ENCODE measurements at regions not wholly inside any gene's neighbourhood (a gene's known extent, or its start where the extent isn't known, plus 50 kb on each side); places are given as distances from the start of the nearest gene placed in this dataset.

DNA sequence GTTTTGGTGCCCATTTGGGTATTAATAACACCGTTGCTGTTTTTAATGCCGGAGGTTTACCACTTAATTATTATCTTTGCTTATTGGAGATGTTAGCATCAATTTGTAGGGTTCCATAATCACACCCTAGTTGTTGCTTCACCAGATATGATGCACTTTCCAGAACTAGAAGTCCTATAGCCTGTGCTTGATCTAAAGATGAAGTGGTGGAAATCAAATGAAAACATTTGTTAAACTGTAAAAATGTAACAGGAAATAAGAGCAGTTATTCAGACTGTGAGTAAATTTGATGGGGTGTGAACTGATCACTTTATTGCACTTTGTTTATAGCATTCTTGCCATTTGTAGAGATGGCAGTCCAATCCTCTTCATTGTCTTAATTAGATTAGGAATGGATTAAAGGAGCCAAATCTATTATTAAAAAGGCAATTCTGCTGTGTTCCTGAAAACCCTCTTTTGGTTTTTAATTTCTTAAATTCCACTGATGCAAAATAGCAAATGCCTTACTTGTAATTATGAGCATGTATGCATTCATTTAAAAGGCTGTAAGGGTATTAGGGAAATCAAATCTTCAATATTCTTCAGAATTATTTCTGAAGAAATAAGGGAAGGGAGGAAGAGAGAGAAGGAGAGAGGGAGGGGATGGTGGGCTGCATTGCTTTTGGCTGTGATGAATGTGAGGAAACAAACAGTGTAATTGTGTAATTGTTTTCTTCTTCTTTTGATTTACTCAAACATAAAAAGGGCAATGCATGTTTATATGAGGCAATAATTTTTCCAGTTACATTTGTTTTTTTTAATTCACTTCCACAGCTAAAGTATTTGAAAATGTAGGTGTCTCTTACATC, 675.2 kb upstream of the WWC1 start:
- no peak for DNase-seq
- Mint-ChIP-seq H3K9me3 (no peaks in the 10 kb centered on the region), H3K36me3 (ENCODE audit: low read depth) (peaks cover 2% of the 10 kb centered on the region), H3K27me3 (ENCODE audit: insufficient read depth) (no peaks in the 10 kb centered on the region), H3K4me1 (peaks cover 34% of the 10 kb centered on the region), H3K4me3 (no peak overlapping the region), H3K27ac (no peak overlapping the region)
- no peak overlapping the region for H3K27ac ChIP-seq (ENCODE audit: low read depth, low read length)
- 45% methylated on average over 2 of the region's 2 CpGs; no CpG with 5 or more reads in 1 of the 2 experiments for WGBS, 2 experiments (ENCODE audit: insufficient coverage in 1 of 2, insufficient read length in 1 of 2)
- TF ChIP-seq, protein P1, sequence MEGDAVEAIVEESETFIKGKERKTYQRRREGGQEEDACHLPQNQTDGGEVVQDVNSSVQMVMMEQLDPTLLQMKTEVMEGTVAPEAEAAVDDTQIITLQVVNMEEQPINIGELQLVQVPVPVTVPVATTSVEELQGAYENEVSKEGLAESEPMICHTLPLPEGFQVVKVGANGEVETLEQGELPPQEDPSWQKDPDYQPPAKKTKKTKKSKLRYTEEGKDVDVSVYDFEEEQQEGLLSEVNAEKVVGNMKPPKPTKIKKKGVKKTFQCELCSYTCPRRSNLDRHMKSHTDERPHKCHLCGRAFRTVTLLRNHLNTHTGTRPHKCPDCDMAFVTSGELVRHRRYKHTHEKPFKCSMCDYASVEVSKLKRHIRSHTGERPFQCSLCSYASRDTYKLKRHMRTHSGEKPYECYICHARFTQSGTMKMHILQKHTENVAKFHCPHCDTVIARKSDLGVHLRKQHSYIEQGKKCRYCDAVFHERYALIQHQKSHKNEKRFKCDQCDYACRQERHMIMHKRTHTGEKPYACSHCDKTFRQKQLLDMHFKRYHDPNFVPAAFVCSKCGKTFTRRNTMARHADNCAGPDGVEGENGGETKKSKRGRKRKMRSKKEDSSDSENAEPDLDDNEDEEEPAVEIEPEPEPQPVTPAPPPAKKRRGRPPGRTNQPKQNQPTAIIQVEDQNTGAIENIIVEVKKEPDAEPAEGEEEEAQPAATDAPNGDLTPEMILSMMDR (conservative IDR thresholded peaks at IDR 0.05), result no peak
- H3K36me3 ChIP-seq (ENCODE audit: control insufficient read depth, insufficient read depth, low read length), result no peaks in the 10 kb centered on the region
- H3K9me3 ChIP-seq (ENCODE audit: control insufficient read depth, low read length), result no peaks in the 10 kb centered on the region
- no peak overlapping the region for H3K4me3 ChIP-seq (ENCODE audit: low read length)
- H3K27me3 ChIP-seq (ENCODE audit: control insufficient read depth, insufficient read depth, low read length, poor library complexity, severe bottlenecking), result no peaks in the 10 kb centered on the region
- no peak overlapping the region for H3K9ac ChIP-seq (ENCODE audit: extremely low read depth, low read length, poor library complexity, severe bottlenecking)
- peaks cover 3% of the 10 kb centered on the region for H3K4me1 ChIP-seq (ENCODE audit: control insufficient read depth, insufficient read depth, low read length)

- TF ChIP-seq, protein P1 (conservative IDR thresholded peaks at IDR 0.05), result no peak
- H3K27me3 ChIP-seq (ENCODE audit: control insufficient read depth, insufficient read depth, low read length, poor library complexity, severe bottlenecking), result no peaks in the 10 kb centered on the region
- peaks cover 13% of the 10 kb centered on the region for H3K9me3 ChIP-seq (ENCODE audit: control insufficient read depth, low read length)
- no peaks in the 10 kb centered on the region for H3K36me3 ChIP-seq (ENCODE audit: control insufficient read depth, insufficient read depth, low read length)
- peaks cover 8% of the 10 kb centered on the region for H3K4me1 ChIP-seq (ENCODE audit: control insufficient read depth, insufficient read depth, low read length)
- Mint-ChIP-seq H3K27me3 (ENCODE audit: insufficient read depth) (no peaks in the 10 kb centered on the region), H3K4me3 (no peak overlapping the region), H3K9me3 (peaks cover 11% of the 10 kb centered on the region), H3K27ac (peak overlapping the region; percentile 77), H3K4me1 (peaks cover 38% of the 10 kb centered on the region), H3K36me3 (ENCODE audit: low read depth) (no peaks in the 10 kb centered on the region)
- H3K4me3 ChIP-seq (ENCODE audit: low read length), result peak overlapping the region; percentile 51
- 85 to 100% methylated on average over 1 to 3 of the region's 3 CpGs for WGBS, 2 experiments (ENCODE audit: insufficient coverage in 1 of 2, insufficient read length in 1 of 2)
- no peak for DNase-seq
- H3K9ac ChIP-seq (ENCODE audit: extremely low read depth, low read length, poor library complexity, severe bottlenecking), result no peak overlapping the region
- no peak overlapping the region for H3K27ac ChIP-seq (ENCODE audit: low read depth, low read length)
Observed at GRCh38 chr5:167623354-167623753, 668.1 kb upstream of the WWC1 start.

- no peak overlapping the region for H3K4me3 Mint-ChIP-seq
- no peak for DNase-seq
- 82% methylated on average over 2 of the region's 2 CpGs for WGBS, 2 experiments (ENCODE audit: insufficient coverage in 1 of 2, insufficient read length in 1 of 2)
- TF ChIP-seq, protein P1 (conservative IDR thresholded peaks at IDR 0.05), result no peak
- no peaks in the 10 kb centered on the region for H3K27me3 Mint-ChIP-seq (ENCODE audit: insufficient read depth)
- H3K4me1 Mint-ChIP-seq, result peaks cover 38% of the 10 kb centered on the region
- Histone ChIP-seq H3K4me3 (ENCODE audit: low read length) (peak overlapping the region; percentile 56), H3K9me3 (ENCODE audit: control insufficient read depth, low read length) (peaks cover 13% of the 10 kb centered on the region), H3K4me1 (ENCODE audit: control insufficient read depth, insufficient read depth, low read length) (peaks cover 8% of the 10 kb centered on the region), H3K27me3 (ENCODE audit: control insufficient read depth, insufficient read depth, low read length, poor library complexity, severe bottlenecking) (no peaks in the 10 kb centered on the region), H3K9ac (ENCODE audit: extremely low read depth, low read length, poor library complexity, severe bottlenecking) (no peak overlapping the region), H3K36me3 (ENCODE audit: control insufficient read depth, insufficient read depth, low read length) (no peaks in the 10 kb centered on the region), H3K27ac (ENCODE audit: low read depth, low read length) (no peak overlapping the region)
- peaks cover 11% of the 10 kb centered on the region for H3K9me3 Mint-ChIP-seq
- H3K36me3 Mint-ChIP-seq (ENCODE audit: low read depth), result no peaks in the 10 kb centered on the region
- no peak overlapping the region for H3K27ac Mint-ChIP-seq
Observed at GRCh38 chr5:167624053-167624452, 667.4 kb upstream of the WWC1 start.

All from endodermal cell (in vitro differentiated cells).